Activated CD4-positive, alpha-beta T cell treated with anti-CD3 and anti-CD28 coated beads, Interleukin-2, Interleukin-6, amounts not matched to agents 100 ng/mL and 50 ng/mL, durations not matched to agents 16 hours and 8 hours (primary cell): ENCODE measurements at regions not wholly inside any gene's neighbourhood (a gene's known extent, or its start where the extent isn't known, plus 50 kb on each side); places are given as distances from the start of the nearest gene placed in this dataset.

Source experiments
- DNase-seq: peaks from one replicate; pipeline ENCODE4 v3.0.0-alpha.2; 2020

DNA sequence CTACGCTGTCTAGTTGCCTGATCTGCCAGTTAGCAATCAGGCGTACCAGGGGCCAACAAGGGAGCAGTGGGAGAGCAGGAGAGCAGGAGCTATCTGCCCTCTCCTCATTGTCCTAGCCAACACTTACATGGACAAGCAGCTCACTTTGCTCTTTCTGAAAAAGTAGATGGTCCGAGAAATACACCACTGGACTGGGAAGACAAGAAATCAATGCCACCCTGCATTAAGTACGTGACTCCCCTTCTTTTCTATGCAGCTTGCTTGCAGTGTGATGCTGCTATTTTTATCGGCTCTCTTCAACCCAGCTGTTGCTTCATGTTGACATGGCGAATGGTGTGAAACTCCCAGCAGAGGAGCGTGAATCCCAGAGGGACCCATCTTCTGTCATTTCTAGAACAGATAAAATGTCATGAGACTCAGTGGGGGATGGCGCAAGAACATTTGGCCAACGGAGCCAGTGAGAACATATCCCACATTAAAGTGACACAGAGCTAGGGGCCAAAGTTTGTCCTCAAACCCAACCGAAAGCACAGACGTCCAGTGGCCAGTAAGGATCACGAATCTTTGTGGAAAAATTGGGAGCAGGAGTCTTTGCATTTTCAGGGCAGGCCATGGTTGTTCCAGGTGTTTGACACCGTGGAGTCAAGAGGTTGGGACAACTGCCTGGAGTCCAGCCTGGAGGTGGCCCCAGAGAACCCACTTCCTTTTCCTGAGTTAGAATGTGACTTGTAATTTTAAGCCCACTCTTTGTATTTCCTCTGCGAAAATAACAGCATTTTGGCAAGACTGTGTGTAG, 53.7 kb upstream of the MEF2A start:
- peak; percentile 30 for DNase-seq

DNA sequence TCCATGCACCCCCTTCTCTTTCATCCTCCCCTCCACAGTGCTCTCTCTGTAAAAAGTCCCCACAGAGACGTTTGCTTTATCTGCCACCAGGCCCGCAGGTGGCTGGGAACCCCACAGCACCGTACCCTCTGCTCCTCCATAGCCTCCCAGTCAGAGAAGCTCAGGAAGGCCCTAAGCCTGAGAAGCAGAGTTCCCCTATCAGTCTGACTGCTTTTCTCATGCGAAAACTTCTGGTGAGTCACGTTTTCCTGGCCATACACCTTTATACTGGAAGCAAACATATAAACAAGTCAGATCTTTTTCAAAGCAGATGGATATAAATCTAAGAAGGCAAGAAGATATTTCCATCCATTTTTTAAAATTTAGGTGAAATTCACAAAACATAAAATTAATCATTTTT, 51.5 kb upstream of the MEF2A start:
- no peak for DNase-seq
